Breast epithelium (tissue), 3 donors: ENCODE measurements at regions not wholly inside any gene's neighbourhood (a gene's known extent, or its start where the extent isn't known, plus 50 kb on each side); places are given as distances from the start of the nearest gene placed in this dataset.

Experiments
- POLR2A ChIP-seq: fragments of 450-650 bp; IDR thresholded peaks from one replicate; pipeline ENCODE4 v1.6.1; 2016; ENCODE audit warnings: antibody characterized with exemption, mild to moderate bottlenecking, moderate library complexity
- POLR2AphosphoS5 ChIP-seq, 3 donors: sonication (generic); formaldehyde crosslinking; IDR thresholded peaks; one replicate each; pipeline ENCODE4 v1.6.1; 2017; ENCODE audit warnings: antibody characterized with exemption in 3 of 3

DNA sequence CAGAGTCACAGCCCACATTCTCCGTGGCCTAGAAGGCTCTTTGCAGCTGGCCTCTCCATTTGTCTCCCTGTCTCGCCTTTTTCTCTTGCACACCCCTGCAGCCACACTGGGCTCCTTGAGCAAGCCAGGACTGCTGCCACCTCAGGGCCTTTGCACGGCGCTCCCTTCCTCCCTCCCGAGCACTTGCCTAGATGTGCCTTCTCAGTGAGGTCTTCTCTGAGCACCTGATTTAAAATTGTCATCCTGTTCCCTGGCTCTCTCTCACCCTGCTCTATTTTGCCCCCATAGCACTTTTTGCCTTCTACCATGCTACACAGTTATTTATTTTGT is 102.9 kb upstream of the THY1 start:
- no peak for TF ChIP-seq POLR2AphosphoS5 (IDR thresholded peaks at IDR 0.05)
- TF ChIP-seq POLR2A: no peak
